ENCODE measurements at regions not wholly inside any gene's neighbourhood (a gene's known extent, or its start where the extent isn't known, plus 50 kb on each side); places are given as distances from the start of the nearest gene placed in this dataset.
"Not testable (repeated sequence)": the region's sequence is repeated elsewhere in the genome, so short reads cannot be mapped to it uniquely, and the experiment has no call there.

GRCh38 chr3:74263031-74263430 is 351.4 kb downstream of the CNTN3 start:
- ChIA-PET POLR2A (no interaction called here), CTCF (no interaction called here)
- no peak for DNase-seq (ENCODE audit: low read depth, low spot score)

GRCh38 chr3:74233091-74233490 is 381.4 kb downstream of the CNTN3 start:
- ChIA-PET POLR2A (no interaction called here), CTCF (no interaction called here)
- TF ChIP-seq CTCF (IDR thresholded peaks at IDR 0.05; ENCODE audit: insufficient read depth, low read length, missing control alignments): no peak
- DNase-seq (ENCODE audit: low read depth, low spot score): no peak
- no peak overlapping the region for H3K4me3 ChIP-seq (ENCODE audit: low read depth, low read length)

More at GRCh38 chr3:74263031-74263430, 351.4 kb downstream of the CNTN3 start:
- no peak for TF ChIP-seq CTCF (IDR thresholded peaks at IDR 0.05; ENCODE audit: insufficient read depth, low read length, missing control alignments)
- no peak overlapping the region for H3K4me3 ChIP-seq (ENCODE audit: low read depth, low read length)

- POLR2A ChIA-PET: no interaction called here
- DNase-seq (ENCODE audit: low read depth, low spot score): no peak
- no peak for TF ChIP-seq CTCF (IDR thresholded peaks at IDR 0.05; ENCODE audit: insufficient read depth, low read length, missing control alignments)
- H3K4me3 ChIP-seq (ENCODE audit: low read depth, low read length): no peak overlapping the region
- CTCF ChIA-PET: no interaction called here
Observed at GRCh38 chr3:74217467-74217866, 397.0 kb downstream of the CNTN3 start.

- TF ChIP-seq CTCF (IDR thresholded peaks at IDR 0.05; ENCODE audit: insufficient read depth, low read length, missing control alignments): no peak
- DNase-seq (ENCODE audit: low read depth, low spot score): no peak
- POLR2A ChIA-PET: no interaction called here
- CTCF ChIA-PET: no interaction called here
- no peak overlapping the region for H3K4me3 ChIP-seq (ENCODE audit: low read depth, low read length)
Observed at GRCh38 chr3:74214286-74214685, 400.2 kb downstream of the CNTN3 start.

GRCh38 chr3:74210739-74211138 is 403.7 kb downstream of the CNTN3 start:
- CTCF ChIA-PET: no interaction called here

GRCh38 chr3:74200952-74201351 is 413.5 kb downstream of the CNTN3 start:
- ChIA-PET CTCF (no interaction called here), POLR2A (no interaction called here)
- TF ChIP-seq CTCF (IDR thresholded peaks at IDR 0.05; ENCODE audit: insufficient read depth, low read length, missing control alignments): no peak
- no peak overlapping the region for H3K4me3 ChIP-seq (ENCODE audit: low read depth, low read length)
- DNase-seq (ENCODE audit: low read depth, low spot score): no peak

More at GRCh38 chr3:74210739-74211138, 403.7 kb downstream of the CNTN3 start:
- POLR2A ChIA-PET: no interaction called here
- H3K4me3 ChIP-seq (ENCODE audit: low read depth, low read length): no peak overlapping the region
- DNase-seq (ENCODE audit: low read depth, low spot score): no peak
- TF ChIP-seq CTCF (IDR thresholded peaks at IDR 0.05; ENCODE audit: insufficient read depth, low read length, missing control alignments): no peak

- H3K4me3 ChIP-seq (ENCODE audit: low read depth, low read length); DNase-seq (ENCODE audit: low read depth, low spot score); POLR2A ChIA-PET; CTCF ChIA-PET: not testable (repeated sequence)
Observed at GRCh38 chr3:74178664-74179063, 435.8 kb downstream of the CNTN3 start.
